Right ventricle myocardium superior (tissue), 1 donor: ENCODE measurements at regions not wholly inside any gene's neighbourhood (a gene's known extent, or its start where the extent isn't known, plus 50 kb on each side); places are given as distances from the start of the nearest gene placed in this dataset.

Experiments
- ATAC-seq: fragments of 200-7000 bp; cut with Tn5 transposase; one replicate; pipeline ENCODE4 v1.9.1; 2020; ENCODE audit warnings: mild to moderate bottlenecking; ENCODE audit not compliant: poor library complexity
- DNase-seq: peaks from one replicate; pipeline ENCODE4 v3.0.0-alpha.2; 2020
- intact Hi-C: fragments of 100-400 bp; cut with DNase I; formaldehyde crosslinking; loops from one replicate; pipeline ENCODE4 v1.11.2; 2022
- donor health status: DM: no; HTN: yes; CAD: no; lungs with severe emphysema.

GRCh38 chr6:23855497-23856116 lies 270.4 kb upstream of the NRSN1 start:
- no peak for DNase-seq
- intact Hi-C loops, result no loop called here
- no peak for ATAC-seq

- ATAC-seq (no peak), DNase-seq (no peak)
- intact Hi-C loops, result no loop called here
Observed at GRCh38 chr6:23870496-23870895, 255.5 kb upstream of the NRSN1 start.

- no peak for DNase-seq
- intact Hi-C loops, result no loop called here
- ATAC-seq, result no peak
Observed at GRCh38 chr6:23873161-23873560, 252.9 kb upstream of the NRSN1 start.

- no peak for ATAC-seq
- intact Hi-C loops, result no loop called here
- no peak for DNase-seq
Observed at GRCh38 chr6:23875006-23875405, 251.0 kb upstream of the NRSN1 start.

- ATAC-seq (no peak), DNase-seq (no peak)
- intact Hi-C loops, result no loop called here
Observed at GRCh38 chr6:23879816-23880215, 246.2 kb upstream of the NRSN1 start.

GRCh38 chr6:23890543-23891227 lies 235.3 kb upstream of the NRSN1 start:
- DNase-seq (no peak), ATAC-seq (no peak)
- intact Hi-C loops, result no loop called here

GRCh38 chr6:23905133-23905815 lies 220.7 kb upstream of the NRSN1 start:
- intact Hi-C loops, result no loop called here
- no peak for DNase-seq
- no peak for ATAC-seq

- ATAC-seq (no peak), DNase-seq (no peak)
- intact Hi-C loops, result no loop called here
Observed at GRCh38 chr6:23910420-23910819, 215.6 kb upstream of the NRSN1 start.

- no peak for ATAC-seq
- no peak for DNase-seq
- intact Hi-C loops, result no loop called here
Observed at GRCh38 chr6:23927935-23928334, 198.1 kb upstream of the NRSN1 start.

GRCh38 chr6:23929201-23929600 lies 196.8 kb upstream of the NRSN1 start:
- DNase-seq, result no peak
- no peak for ATAC-seq
- intact Hi-C loops, result no loop called here

- intact Hi-C loops, result no loop called here
- no peak for ATAC-seq
- no peak for DNase-seq
Observed at GRCh38 chr6:23940466-23940865, 185.5 kb upstream of the NRSN1 start.

- intact Hi-C loops, result no loop called here
- ATAC-seq (no peak), DNase-seq (no peak)
Observed at GRCh38 chr6:23951691-23952090, 174.3 kb upstream of the NRSN1 start.

- DNase-seq (no peak), ATAC-seq (no peak)
- intact Hi-C loops, result no loop called here
Observed at GRCh38 chr6:23952245-23952644, 173.8 kb upstream of the NRSN1 start.

- intact Hi-C loops, result no loop called here
- ATAC-seq, result no peak
- DNase-seq, result no peak
Observed at GRCh38 chr6:23953976-23954375, 172.0 kb upstream of the NRSN1 start.

- intact Hi-C loops, result no loop called here
- DNase-seq (no peak), ATAC-seq (no peak)
Observed at GRCh38 chr6:23957017-23957416, 169.0 kb upstream of the NRSN1 start.

- no peak for DNase-seq
- intact Hi-C loops, result no loop called here
- ATAC-seq, result no peak
Observed at GRCh38 chr6:23964865-23965264, 161.2 kb upstream of the NRSN1 start.

- DNase-seq (no peak), ATAC-seq (no peak)
Observed at GRCh38 chr6:23969344-23969743, 156.7 kb upstream of the NRSN1 start.

GRCh38 chr6:23977706-23978105 lies 148.3 kb upstream of the NRSN1 start:
- no peak for DNase-seq
- no peak for ATAC-seq
- intact Hi-C loops, result no loop called here

More at GRCh38 chr6:23969344-23969743, 156.7 kb upstream of the NRSN1 start:
- intact Hi-C loops, result no loop called here

GRCh38 chr6:23980965-23981364 lies 145.1 kb upstream of the NRSN1 start:
- intact Hi-C loops, result no loop called here
- no peak for ATAC-seq
- no peak for DNase-seq

GRCh38 chr6:23981923-23982322 lies 144.1 kb upstream of the NRSN1 start:
- intact Hi-C loops, result no loop called here
- ATAC-seq, result no peak
- DNase-seq, result no peak
